IMR-90 (cell line): ENCODE measurements at regions not wholly inside any gene's neighbourhood (a gene's known extent, or its start where the extent isn't known, plus 50 kb on each side); places are given as distances from the start of the nearest gene placed in this dataset.

Experiments
- ATAC-seq: fragments of 200-7000 bp; cut with Tn5 transposase; 2 replicates; pipeline ENCODE4 v1.9.1; 2020; ENCODE audit warnings: low read depth, mild to moderate bottlenecking, moderate library complexity
- BruUV-seq: library from RNA; stranded (reverse); fragments of 400-500 nt; replicated peaks from 2 replicates; lab custom pipeline; 2021; lab: Mats Ljungman, UMichigan
- CTCF ChIA-PET: fragments of 300-600 bp; formaldehyde crosslinking; extraction: SDS; loops from one replicate; lab custom pipeline; 2021; ENCODE audit warnings: antibody characterized with exemption; lab: Yijun Ruan, JAX
- POLR2A ChIA-PET: fragments of 300-600 bp; sonication (Branson Sonifier 250); formaldehyde crosslinking; loops from one replicate; lab custom pipeline; 2022; ENCODE audit warnings: antibody characterized with exemption; ENCODE audit not compliant: unreplicated experiment; lab: Charles Lee
- DNase-seq: peaks from one replicate; pipeline ENCODE4 v3.0.0; 2013
- H2AFZ ChIP-seq: replicated peaks from 2 replicates; pipeline ENCODE3; 2013; ENCODE audit warnings: low read length, mild to moderate bottlenecking; ENCODE audit not compliant: poor library complexity
- H2AK5ac ChIP-seq: 2 replicates; pipeline ENCODE4 v1.6.1; 2013; ENCODE audit warnings: low read depth, low read length, inconsistent platforms
- H2AK9ac ChIP-seq: replicated peaks from 2 replicates; pipeline ENCODE3; 2013; ENCODE audit warnings: mild to moderate bottlenecking, low read depth, low read length, moderate library complexity; ENCODE audit not compliant: poor library complexity
- H2BK120ac ChIP-seq: 2 replicates; pipeline ENCODE4 v1.6.1; 2013; ENCODE audit warnings: low read depth, low read length, inconsistent platforms
- H2BK15ac ChIP-seq: 3 replicates; pipeline ENCODE4 v1.6.1; 2013; ENCODE audit warnings: low read depth, low read length, inconsistent platforms
- H2BK20ac ChIP-seq: 2 replicates; pipeline ENCODE4 v1.6.1; 2013; ENCODE audit warnings: low read depth, mild to moderate bottlenecking, inconsistent platforms, low read length, moderate library complexity
- H2BK5ac ChIP-seq: 2 replicates; pipeline ENCODE4 v1.6.1; 2013; ENCODE audit warnings: mild to moderate bottlenecking, low read depth, low read length, inconsistent platforms; ENCODE audit not compliant: poor library complexity, severe bottlenecking
- H3K14ac ChIP-seq: replicated peaks from 2 replicates; pipeline ENCODE4 v1.6.1; 2013; ENCODE audit warnings: low read depth, low read length, inconsistent platforms
- H3K18ac ChIP-seq: 2 replicates; pipeline ENCODE4 v1.6.1; 2013; ENCODE audit warnings: low read depth, low read length, control low read depth
- H3K23ac ChIP-seq: 2 replicates; pipeline ENCODE4 v1.6.1; 2013; ENCODE audit warnings: low read depth, low read length, inconsistent platforms
- H3K27ac ChIP-seq: 2 replicates; pipeline ENCODE4 v1.5.1; 2013; ENCODE audit warnings: mild to moderate bottlenecking, control low read depth, low read length; ENCODE audit not compliant: insufficient read depth
- H3K27me3 ChIP-seq: 2 replicates; pipeline ENCODE4 v1.6.1; 2013; ENCODE audit warnings: low read length; ENCODE audit not compliant: control insufficient read depth, insufficient read depth
- H3K36me3 ChIP-seq: 2 replicates; pipeline ENCODE4 v1.6.1; 2013; ENCODE audit warnings: low read length, mixed read lengths; ENCODE audit not compliant: control insufficient read depth, insufficient read depth
- H3K4ac ChIP-seq: 2 replicates; pipeline ENCODE4 v1.6.1; 2013; ENCODE audit warnings: low read depth, low read length, inconsistent platforms
- H3K4me1 ChIP-seq: 2 replicates; pipeline ENCODE4 v1.6.1; 2013; ENCODE audit warnings: low read length, mixed read lengths; ENCODE audit not compliant: control insufficient read depth, insufficient read depth
- H3K4me2 ChIP-seq: 2 replicates; pipeline ENCODE4 v1.6.1; 2013; ENCODE audit warnings: low read depth, mild to moderate bottlenecking, control low read depth, low read length, moderate library complexity
- H3K4me3 ChIP-seq: 2 replicates; pipeline ENCODE4 v1.5.1; 2013; ENCODE audit warnings: low read depth, mild to moderate bottlenecking, control low read depth, low read length, moderate library complexity; ENCODE audit not compliant: insufficient read depth
- H3K56ac ChIP-seq: 2 replicates; pipeline ENCODE4 v1.6.1; 2013; ENCODE audit warnings: low read length, inconsistent platforms; ENCODE audit not compliant: insufficient read depth; ENCODE audit errors: extremely low read depth
- H3K79me1 ChIP-seq, 2 experiments: 2 replicates each; pipeline ENCODE4 v1.6.1; 2013; ENCODE audit warnings: low read length in 2 of 2, inconsistent platforms in 1 of 2, low read depth in 1 of 2
- H3K9ac ChIP-seq: 2 replicates; pipeline ENCODE4 v1.6.1; 2013; ENCODE audit warnings: low read depth, low read length, control low read depth
- H3K9me1 ChIP-seq: 2 replicates; pipeline ENCODE4 v1.6.1; 2013; ENCODE audit warnings: low read length, inconsistent platforms; ENCODE audit not compliant: insufficient read depth
- H3K9me3 ChIP-seq: 2 replicates; pipeline ENCODE4 v1.6.1; 2013; ENCODE audit warnings: low read length; ENCODE audit not compliant: control insufficient read depth, insufficient read depth
- H4K20me1 ChIP-seq: 2 replicates; pipeline ENCODE4 v1.6.1; 2013; ENCODE audit warnings: low read length, inconsistent platforms; ENCODE audit not compliant: insufficient read depth
- H4K5ac ChIP-seq: 2 replicates; pipeline ENCODE4 v1.6.1; 2013; ENCODE audit warnings: mild to moderate bottlenecking, low read depth, low read length, control low read depth
- H4K8ac ChIP-seq, 2 experiments: 2 replicates each; pipeline ENCODE4 v1.6.1; 2013; ENCODE audit warnings: low read depth in 2 of 2, low read length in 2 of 2, control low read depth in 1 of 2, inconsistent platforms in 1 of 2
- H4K91ac ChIP-seq: 2 replicates; pipeline ENCODE4 v1.6.1; 2013; ENCODE audit warnings: low read depth, low read length, inconsistent platforms; ENCODE audit not compliant: insufficient read depth
- ELK1 ChIP-seq: fragments of 150-350 bp; IDR thresholded peaks from 2 replicates; pipeline ENCODE4 v1.6.1; 2016; ENCODE audit warnings: low read depth, mild to moderate bottlenecking, low read length, moderate library complexity, borderline replicate concordance
- FOS ChIP-seq: fragments of 150-350 bp; IDR thresholded peaks from 2 replicates; pipeline ENCODE4 v1.6.1; 2016; ENCODE audit warnings: low read depth, low read length
- MXI1 ChIP-seq: IDR thresholded peaks from 2 replicates; pipeline ENCODE4 v1.6.1; 2012; ENCODE audit warnings: low read depth, mild to moderate bottlenecking, low read length, moderate library complexity, borderline replicate concordance
- POLR2A ChIP-seq: IDR thresholded peaks from 2 replicates; pipeline ENCODE4 v1.6.1; 2012; ENCODE audit warnings: mild to moderate bottlenecking, low read depth, low read length
- RAD21 ChIP-seq: IDR thresholded peaks from 2 replicates; pipeline ENCODE4 v1.6.1; 2012; ENCODE audit warnings: low read length, improper control_type of control experiment
- RCOR1 ChIP-seq: IDR thresholded peaks from 2 replicates; pipeline ENCODE4 v1.6.1; 2012; ENCODE audit warnings: mild to moderate bottlenecking, low read length, improper control_type of control experiment; ENCODE audit not compliant: insufficient replicate concordance
- WGBS, 2 experiments: methylation state at CpG; one replicate each; pipeline versions ENCODE4 v1.1.5 to v1.1.7; 2013; ENCODE audit warnings: missing lambda C conversion rate in 2 of 2; ENCODE audit not compliant: insufficient read length in 1 of 2; ENCODE audit errors: extremely low coverage in 2 of 2; 5-methylcytosine and 5-hydroxymethylcytosine counted together
- dilution Hi-C: fragments of 300-500 bp; cut with HindIII; formaldehyde crosslinking; loops from one replicate; pipeline ENCODE4 v1.14.3; 2018; ENCODE audit warnings: low sequenced_read_pairs; ENCODE audit not compliant: unreplicated experiment
- in situ Hi-C: fragments of 300-500 bp; cut with MboI; formaldehyde crosslinking; loops from 3 replicates; pipeline ENCODE4 v1.14.3; 2019; ENCODE audit warnings: low sequenced_read_pairs, inconsistent platforms, mixed read lengths
- intact Hi-C: fragments of 100-400 bp; cut with micrococcal nuclease; formaldehyde crosslinking; loops from 2 replicates; pipeline ENCODE4 v1.10.0; 2022
- TF ChIP-seq, protein P1 (sequence below): fragments of 150-350 bp; IDR thresholded peaks from 2 replicates; pipeline ENCODE4 v1.6.1; 2017; ENCODE audit warnings: mild to moderate bottlenecking, antibody characterized with exemption, low read length, low read depth

- no TSS peak for BruUV-seq
- Histone ChIP-seq H3K14ac (no peak overlapping the region), H2AK5ac (no peak overlapping the region), H3K4me2 (no peak overlapping the region), H3K23ac (no peak overlapping the region), H2BK120ac (no peak overlapping the region), H4K20me1 (no peaks in the 10 kb centered on the region), H3K4me3 (no peak overlapping the region), H2BK20ac (no peak overlapping the region), H2BK15ac (no peak overlapping the region), H3K36me3 (no peaks in the 10 kb centered on the region), H3K4me1 (no peaks in the 10 kb centered on the region), H3K9ac (no peak overlapping the region), H2AFZ (no peak overlapping the region), H3K4ac (no peak overlapping the region), H3K18ac (no peak overlapping the region), H3K79me1 (no peaks in the 10 kb centered on the region), H4K5ac (no peak overlapping the region), H4K8ac (no peak overlapping the region), H3K9me1 (no peaks in the 10 kb centered on the region), H2BK5ac (no peak overlapping the region), H3K27me3 (no peaks in the 10 kb centered on the region), H3K9me3 (no peaks in the 10 kb centered on the region), H2AK9ac (no peak overlapping the region), H3K56ac (no peak overlapping the region), H3K27ac (no peak overlapping the region), H4K91ac (no peak overlapping the region)
- intact Hi-C loops = no loop called here
- POLR2A ChIA-PET = no interaction called here
- ATAC-seq (no peak), DNase-seq (no peak)
- CTCF ChIA-PET = no interaction called here
- dilution Hi-C loops = no loop called here
- in situ Hi-C loops = no loop called here
- TF ChIP-seq, protein P1, sequence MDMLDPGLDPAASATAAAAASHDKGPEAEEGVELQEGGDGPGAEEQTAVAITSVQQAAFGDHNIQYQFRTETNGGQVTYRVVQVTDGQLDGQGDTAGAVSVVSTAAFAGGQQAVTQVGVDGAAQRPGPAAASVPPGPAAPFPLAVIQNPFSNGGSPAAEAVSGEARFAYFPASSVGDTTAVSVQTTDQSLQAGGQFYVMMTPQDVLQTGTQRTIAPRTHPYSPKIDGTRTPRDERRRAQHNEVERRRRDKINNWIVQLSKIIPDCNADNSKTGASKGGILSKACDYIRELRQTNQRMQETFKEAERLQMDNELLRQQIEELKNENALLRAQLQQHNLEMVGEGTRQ = no peak
- no peak for TF ChIP-seq FOS
- no peak for TF ChIP-seq ELK1
- TF ChIP-seq POLR2A = no peak
- TF ChIP-seq RAD21 = no peak
- TF ChIP-seq MXI1 = no peak
- TF ChIP-seq RCOR1 = no peak
- WGBS, 2 experiments = 40% methylated on average over 1 of the region's 3 CpGs; no CpG with 5 or more reads in 1 of the 2 experiments
Measured at GRCh38 chr6:2307799-2308198, 62.4 kb upstream of the GMDS start.
